Left lung (tissue), 4 donors: ENCODE measurements at regions not wholly inside any gene's neighbourhood (a gene's known extent, or its start where the extent isn't known, plus 50 kb on each side); places are given as distances from the start of the nearest gene placed in this dataset.

ENCODE experiments used
- ATAC-seq: fragments of 200-7000 bp; cut with Tn5 transposase; one replicate; pipeline ENCODE4 v1.9.1; 2020; ENCODE audit warnings: moderate library complexity
- DNase-seq, 4 donors: peaks; one replicate each; pipeline ENCODE4 v3.0.0-alpha.2; 2013 to 2020
- H3K27ac ChIP-seq, 2 donors: fragments of 200-600 bp; sonication (generic) in 1 of 2; one replicate each; pipeline versions ENCODE4 v1.5.0 to v1.8.0; 2020 to 2021
- H3K27me3 ChIP-seq, 2 donors: fragments of 200-600 bp; sonication (generic) in 1 of 2; one replicate each; pipeline versions ENCODE4 v1.5.0 to v1.8.0; 2020 to 2021
- H3K36me3 ChIP-seq, 2 donors: fragments of 200-600 bp; sonication (generic) in 1 of 2; one replicate each; pipeline versions ENCODE4 v1.5.0 to v1.8.0; 2020 to 2021
- H3K4me1 ChIP-seq, 2 donors: fragments of 200-600 bp; one replicate each; pipeline ENCODE4 v1.8.0; 2021
- H3K4me3 ChIP-seq, 2 donors: fragments of 200-600 bp; sonication (generic) in 1 of 2; one replicate each; pipeline versions ENCODE4 v1.5.0 to v1.8.0; 2020 to 2021; ENCODE audit warnings: mild to moderate bottlenecking in 1 of 2
- H3K9me3 ChIP-seq, 2 donors: fragments of 200-600 bp; sonication (generic) in 1 of 2; one replicate each; pipeline versions ENCODE4 v1.5.0 to v1.8.0; 2020 to 2021
- CTCF ChIP-seq, 2 donors: fragments of 200-600 bp; sonication (generic) in 1 of 2; IDR thresholded peaks; one replicate each; pipeline versions ENCODE4 v1.5.0 to v1.8.0; 2021; ENCODE audit warnings: antibody characterized with exemption in 2 of 2
- intact Hi-C, 2 donors: fragments of 100-400 bp; cut with DNase I; formaldehyde crosslinking; loops; one replicate each; pipeline versions ENCODE4 v1.11.2 to v1.14.2; 2022
- donor health status: DM: no; HTN: yes; CAD: no.
- donor health status: DM: no; HTN: no; CAD: no.

DNA sequence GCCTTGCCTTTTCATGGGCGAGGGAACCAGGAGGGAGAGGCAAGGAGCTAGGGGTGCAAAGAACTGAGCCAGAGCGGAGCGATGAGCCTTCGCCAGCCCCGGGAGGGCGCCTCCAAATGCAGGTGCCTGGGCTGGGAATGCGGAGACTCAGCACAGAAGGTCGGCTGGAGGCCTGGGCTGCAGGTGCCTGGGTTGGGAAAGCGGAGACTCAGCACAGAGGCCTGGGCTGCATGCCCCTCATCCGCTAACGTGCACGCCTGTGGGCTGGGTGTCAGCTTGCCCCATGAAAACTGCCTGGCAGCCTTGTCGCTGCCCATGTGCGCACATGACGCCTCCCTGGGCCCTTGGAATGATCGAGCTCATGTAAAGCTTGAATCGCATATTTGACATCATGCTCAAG is 51.8 kb downstream of the POM121L12 start:
- Histone ChIP-seq H3K36me3 (no peaks in the 10 kb centered on the region), H3K4me1 (no peaks in the 10 kb centered on the region), H3K27me3 (no peaks in the 10 kb centered on the region), H3K27ac (no peak overlapping the region), H3K9me3 (peaks cover 0 to 20% of the 10 kb centered on the region in 2 donors), H3K4me3 (no peak overlapping the region)
- ATAC-seq (no peak), DNase-seq (peak in 1 of 4 donors; percentile 59)
- intact Hi-C loops, result no loop called here
- TF ChIP-seq CTCF (IDR thresholded peaks at IDR 0.05), result no peak

- no peak overlapping the region for H3K27ac ChIP-seq
- H3K27me3 ChIP-seq, result no peaks in the 10 kb centered on the region
- TF ChIP-seq CTCF (IDR thresholded peaks at IDR 0.05), result no peak
- DNase-seq (no peak), ATAC-seq (no peak)
- no peaks in the 10 kb centered on the region for H3K36me3 ChIP-seq
- no peaks in the 10 kb centered on the region for H3K4me1 ChIP-seq
- no peak overlapping the region for H3K4me3 ChIP-seq
- intact Hi-C loops, result no loop called here
- peaks cover 0 to 4% of the 10 kb centered on the region in 2 donors for H3K9me3 ChIP-seq
Observed at GRCh38 chr7:53094191-53094590, 58.8 kb downstream of the POM121L12 start.

DNA sequence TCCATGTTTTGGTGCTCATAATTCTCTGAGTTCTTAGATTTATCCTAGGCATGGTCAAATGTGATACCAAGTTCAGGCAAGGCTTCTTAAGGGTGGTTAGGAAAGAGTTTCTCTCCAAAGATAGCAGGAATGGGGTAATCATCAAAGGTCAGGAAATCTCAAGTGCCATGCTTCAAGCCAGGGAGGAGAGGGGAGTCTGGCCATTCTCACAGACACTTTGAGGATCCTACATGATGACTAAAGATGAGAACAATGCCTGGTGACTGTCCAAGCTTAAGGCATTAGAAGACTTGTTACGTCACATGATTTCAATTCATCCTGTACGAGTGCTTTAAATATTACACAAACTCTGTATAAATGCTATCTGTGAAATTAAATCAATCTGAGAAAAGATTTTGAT is 59.4 kb downstream of the POM121L12 start:
- no peaks in the 10 kb centered on the region for H3K27me3 ChIP-seq
- intact Hi-C loops, result no loop called here
- H3K9me3 ChIP-seq, result peaks cover 0 to 9% of the 10 kb centered on the region in 2 donors
- DNase-seq (no peak), ATAC-seq (no peak)
- no peak for TF ChIP-seq CTCF (IDR thresholded peaks at IDR 0.05)
- no peaks in the 10 kb centered on the region for H3K4me1 ChIP-seq
- H3K27ac ChIP-seq, result no peak overlapping the region
- H3K4me3 ChIP-seq, result no peak overlapping the region
- no peaks in the 10 kb centered on the region for H3K36me3 ChIP-seq

DNA sequence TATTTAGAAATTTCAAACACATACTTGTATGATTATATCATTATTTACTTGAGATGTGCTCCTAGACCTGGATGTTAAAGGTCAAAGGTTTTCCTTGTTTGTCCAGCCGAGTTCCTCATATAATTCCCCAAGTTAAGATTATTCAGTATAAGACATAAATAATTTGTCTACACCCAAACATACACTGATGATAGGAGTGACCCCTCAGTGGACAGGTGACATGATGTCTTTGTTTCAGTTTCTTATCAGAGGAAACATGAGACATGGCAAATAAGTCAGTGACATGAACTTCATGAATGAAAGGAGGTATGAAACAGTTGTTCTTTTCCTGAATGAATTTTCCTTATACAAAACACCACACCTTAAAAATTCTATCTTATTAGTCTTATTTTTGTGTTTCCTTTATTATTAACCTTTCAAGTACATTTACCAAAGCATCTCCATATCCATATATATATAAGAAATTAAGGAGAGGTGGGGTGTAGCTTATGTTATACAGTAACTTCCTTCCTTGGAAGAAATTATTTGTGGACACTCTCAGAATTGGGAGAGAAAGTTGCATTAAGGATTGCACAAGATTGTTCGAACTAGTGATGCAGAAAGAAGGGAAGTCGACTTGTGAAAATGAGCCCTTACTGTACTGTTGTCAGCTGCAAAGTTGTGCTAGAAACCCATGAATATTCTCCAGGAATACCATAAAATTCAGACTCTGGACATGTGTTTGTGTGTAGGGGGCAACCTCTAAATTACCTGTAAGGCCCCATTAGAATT is 60.5 kb downstream of the POM121L12 start:
- no peaks in the 10 kb centered on the region for H3K27me3 ChIP-seq
- peaks cover 0 to 9% of the 10 kb centered on the region in 2 donors for H3K9me3 ChIP-seq
- ATAC-seq, result no peak
- H3K4me1 ChIP-seq, result no peaks in the 10 kb centered on the region
- no peak for TF ChIP-seq CTCF (IDR thresholded peaks at IDR 0.05)
- DNase-seq, result no peak
- intact Hi-C loops, result no loop called here
- no peak overlapping the region for H3K4me3 ChIP-seq
- no peak overlapping the region for H3K27ac ChIP-seq
- H3K36me3 ChIP-seq, result no peaks in the 10 kb centered on the region

GRCh38 chr7:53100091-53100490 is 64.7 kb downstream of the POM121L12 start:
- H3K4me3 ChIP-seq, result no peak overlapping the region
- no peaks in the 10 kb centered on the region for H3K36me3 ChIP-seq
- no peaks in the 10 kb centered on the region for H3K27me3 ChIP-seq
- DNase-seq, result no peak
- no peak for ATAC-seq
- intact Hi-C loops, result no loop called here
- no peaks in the 10 kb centered on the region for H3K4me1 ChIP-seq
- TF ChIP-seq CTCF (IDR thresholded peaks at IDR 0.05), result no peak
- H3K9me3 ChIP-seq, result peaks cover 0 to 15% of the 10 kb centered on the region in 2 donors
- no peak overlapping the region for H3K27ac ChIP-seq
